ENCODE measurements at regions not wholly inside any gene's neighbourhood (a gene's known extent, or its start where the extent isn't known, plus 50 kb on each side); places are given as distances from the start of the nearest gene placed in this dataset.

- intact Hi-C loops (cut with micrococcal nuclease): no loop called here
- Histone ChIP-seq H3K4me3 (ENCODE audit: low read length in 2 of 2) (no peak overlapping the region), H3K36me3 (ENCODE audit: insufficient read depth, low read length) (no peaks in the 10 kb centered on the region), H3K4me1 (ENCODE audit: insufficient read depth, low read length) (no peaks in the 10 kb centered on the region), H3K27me3 (ENCODE audit: insufficient read depth, low read length) (no peaks in the 10 kb centered on the region), H3K27ac (ENCODE audit: low read depth, low read length) (no peak overlapping the region), H3K9me3 (ENCODE audit: control insufficient read depth in 1 of 2, low read length in 2 of 2) (no peaks in the 10 kb centered on the region)
- Mint-ChIP-seq H3K27me3 (no peaks in the 10 kb centered on the region), H3K4me3 (no peak overlapping the region), H3K9me3 (peaks cover 0 to 25% (median 11%) of the 10 kb centered on the region in 8 donors), H3K4me1 (no peaks in the 10 kb centered on the region), H3K36me3 (no peaks in the 10 kb centered on the region), H3K27ac (no peak overlapping the region)
- POLR2A ChIA-PET (ENCODE audit: partially characterized antibody): no interaction called here
- CTCF ChIA-PET (ENCODE audit: partially characterized antibody): no interaction called here
- DNase-seq: no peak
Measured at GRCh38 chr7:46859963-46860475, 721.9 kb downstream of the TNS3 start.

DNA sequence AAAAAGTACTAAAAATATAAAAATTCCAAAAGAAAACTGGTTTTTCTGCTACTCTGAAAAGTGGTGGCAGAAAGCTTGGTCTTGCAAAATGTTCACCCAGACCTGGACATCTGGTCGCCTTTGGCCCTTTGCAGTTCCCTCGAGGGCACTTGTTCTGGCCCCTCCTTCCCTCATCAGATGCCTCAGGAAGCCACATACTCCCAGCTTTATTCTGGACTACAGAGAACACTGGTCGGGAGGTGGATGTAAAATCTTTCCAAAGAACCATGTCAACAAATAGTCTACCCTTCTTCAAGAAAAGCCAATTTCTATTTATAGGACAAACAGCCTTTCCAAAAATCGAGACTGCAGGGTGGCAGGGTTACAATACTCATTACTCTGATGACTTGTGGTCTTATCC, 726.1 kb downstream of the TNS3 start:
- no peak for DNase-seq
- Mint-ChIP-seq H3K4me3 (no peak overlapping the region), H3K9me3 (peaks cover 0 to 11% (median 4%) of the 10 kb centered on the region in 8 donors), H3K27me3 (no peaks in the 10 kb centered on the region), H3K27ac (no peak overlapping the region), H3K4me1 (no peaks in the 10 kb centered on the region), H3K36me3 (no peaks in the 10 kb centered on the region)
- intact Hi-C loops (cut with micrococcal nuclease): no loop called here
- H3K27ac ChIP-seq (ENCODE audit: low read depth, low read length): no peak overlapping the region
- no peak overlapping the region for H3K4me3 ChIP-seq (ENCODE audit: low read length in 2 of 2)
- POLR2A ChIA-PET (ENCODE audit: partially characterized antibody): no interaction called here
- no peaks in the 10 kb centered on the region for H3K36me3 ChIP-seq (ENCODE audit: insufficient read depth, low read length)
- CTCF ChIA-PET (ENCODE audit: partially characterized antibody): interaction anchor here (0.7 kb wide), 1 partner anchor 85 kb away, joined by 3 read pairs; no protein-coding TSS in a partner anchor
- H3K9me3 ChIP-seq (ENCODE audit: control insufficient read depth in 1 of 2, low read length in 2 of 2): no peaks in the 10 kb centered on the region
- H3K27me3 ChIP-seq (ENCODE audit: insufficient read depth, low read length): no peaks in the 10 kb centered on the region
- no peaks in the 10 kb centered on the region for H3K4me1 ChIP-seq (ENCODE audit: insufficient read depth, low read length)

DNA sequence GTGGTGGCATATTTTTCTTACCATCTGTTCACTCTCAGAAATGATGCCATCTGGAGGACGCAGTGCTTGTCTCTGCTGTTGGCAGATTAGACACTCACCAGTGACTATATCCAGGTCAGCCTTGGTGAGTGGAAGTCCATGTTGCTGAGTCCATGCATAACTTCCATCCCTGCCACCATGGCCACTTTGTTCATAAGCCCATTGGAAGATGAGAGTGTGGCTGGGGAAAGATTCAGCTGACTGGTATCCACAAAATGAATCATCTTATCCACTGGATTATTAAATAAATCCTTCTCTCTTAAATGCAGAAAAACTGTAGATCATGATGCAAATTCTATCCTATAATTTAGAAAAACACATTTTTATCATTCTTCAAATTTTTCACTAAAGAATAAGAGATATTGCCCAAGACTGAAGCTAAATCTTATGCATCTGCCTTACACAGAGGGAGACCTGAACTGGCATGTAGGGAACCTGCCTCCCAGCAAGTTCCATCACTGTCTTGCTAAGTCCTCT, 726.9 kb downstream of the TNS3 start:
- no peak overlapping the region for H3K4me3 Mint-ChIP-seq
- POLR2A ChIA-PET (ENCODE audit: partially characterized antibody): no interaction called here

DNA sequence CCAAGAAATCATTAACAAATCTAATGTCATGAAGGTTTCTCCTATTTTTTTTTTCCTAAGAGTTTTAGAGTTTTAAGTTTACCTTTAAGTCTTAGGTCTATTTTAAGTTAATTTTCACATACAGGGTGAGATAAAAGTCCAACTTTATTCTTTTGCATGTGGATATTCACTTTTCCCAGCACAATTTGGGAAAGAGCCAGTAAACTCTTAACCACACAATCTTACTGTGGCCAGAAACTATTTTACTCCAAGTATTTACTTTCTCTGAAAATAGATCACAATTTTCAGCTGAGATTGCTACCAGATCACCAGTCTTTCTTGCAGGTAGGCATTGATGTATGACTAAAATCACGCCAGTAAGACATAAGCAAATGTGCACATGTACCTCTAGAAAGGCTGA, 728.5 kb downstream of the TNS3 start:
- CTCF ChIA-PET (ENCODE audit: partially characterized antibody): no interaction called here
- POLR2A ChIA-PET (ENCODE audit: partially characterized antibody): no interaction called here
- no peaks in the 10 kb centered on the region for H3K27me3 Mint-ChIP-seq

More for the DNA sequence above, 726.9 kb downstream of the TNS3 start:
- H3K4me1 Mint-ChIP-seq: no peaks in the 10 kb centered on the region
- intact Hi-C loops (cut with micrococcal nuclease): no loop called here
- CTCF ChIA-PET (ENCODE audit: partially characterized antibody): no interaction called here
- no peak overlapping the region for H3K4me3 ChIP-seq (ENCODE audit: low read length in 2 of 2)
- peaks cover 0 to 11% (median 2%) of the 10 kb centered on the region in 8 donors for H3K9me3 Mint-ChIP-seq
- no peaks in the 10 kb centered on the region for H3K36me3 ChIP-seq (ENCODE audit: insufficient read depth, low read length)
- no peaks in the 10 kb centered on the region for H3K36me3 Mint-ChIP-seq
- no peaks in the 10 kb centered on the region for H3K27me3 Mint-ChIP-seq
- no peaks in the 10 kb centered on the region for H3K27me3 ChIP-seq (ENCODE audit: insufficient read depth, low read length)
- H3K27ac ChIP-seq (ENCODE audit: low read depth, low read length): no peak overlapping the region
- no peak overlapping the region for H3K27ac Mint-ChIP-seq
- no peaks in the 10 kb centered on the region for H3K4me1 ChIP-seq (ENCODE audit: insufficient read depth, low read length)
- no peak for DNase-seq
- H3K9me3 ChIP-seq (ENCODE audit: control insufficient read depth in 1 of 2, low read length in 2 of 2): no peaks in the 10 kb centered on the region

DNA sequence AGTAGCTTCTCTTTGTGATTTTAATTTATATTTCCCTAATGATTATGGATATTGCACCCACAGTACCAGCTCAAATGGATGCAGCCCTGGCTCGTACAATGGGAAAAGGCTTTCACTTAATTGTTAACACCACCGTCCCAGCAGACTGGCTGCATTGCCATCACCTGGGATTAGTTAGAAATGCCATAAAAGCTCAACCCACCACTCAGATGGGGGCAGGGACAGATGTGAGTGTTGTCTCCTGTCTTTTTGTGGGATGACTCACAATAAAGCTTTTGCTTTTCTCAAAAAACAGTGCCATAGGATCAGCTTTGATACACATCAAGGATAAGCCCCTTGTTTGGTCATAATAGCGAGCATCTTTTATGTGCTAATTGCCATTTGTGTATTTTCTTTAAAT, 729.1 kb downstream of the TNS3 start:
- ChIA-PET POLR2A (ENCODE audit: partially characterized antibody) (no interaction called here), CTCF (ENCODE audit: partially characterized antibody) (no interaction called here)
- Histone ChIP-seq H3K36me3 (ENCODE audit: insufficient read depth, low read length) (no peaks in the 10 kb centered on the region), H3K9me3 (ENCODE audit: control insufficient read depth in 1 of 2, low read length in 2 of 2) (no peaks in the 10 kb centered on the region), H3K27me3 (ENCODE audit: insufficient read depth, low read length) (no peaks in the 10 kb centered on the region), H3K4me1 (ENCODE audit: insufficient read depth, low read length) (no peaks in the 10 kb centered on the region), H3K4me3 (ENCODE audit: low read length in 2 of 2) (no peak overlapping the region), H3K27ac (ENCODE audit: low read depth, low read length) (no peak overlapping the region)
- Mint-ChIP-seq H3K9me3 (peaks cover 0 to 6% (median 3%) of the 10 kb centered on the region in 8 donors), H3K27ac (no peak overlapping the region), H3K4me1 (no peaks in the 10 kb centered on the region), H3K4me3 (no peak overlapping the region), H3K36me3 (no peaks in the 10 kb centered on the region), H3K27me3 (no peaks in the 10 kb centered on the region)
- intact Hi-C loops (cut with micrococcal nuclease): no loop called here
- DNase-seq: no peak

More for the DNA sequence above, 728.5 kb downstream of the TNS3 start:
- Histone ChIP-seq H3K4me1 (ENCODE audit: insufficient read depth, low read length) (no peaks in the 10 kb centered on the region), H3K27me3 (ENCODE audit: insufficient read depth, low read length) (no peaks in the 10 kb centered on the region), H3K9me3 (ENCODE audit: control insufficient read depth in 1 of 2, low read length in 2 of 2) (no peaks in the 10 kb centered on the region), H3K27ac (ENCODE audit: low read depth, low read length) (no peak overlapping the region), H3K36me3 (ENCODE audit: insufficient read depth, low read length) (no peaks in the 10 kb centered on the region), H3K4me3 (ENCODE audit: low read length in 2 of 2) (no peak overlapping the region)
- Mint-ChIP-seq H3K4me3 (no peak overlapping the region), H3K4me1 (no peaks in the 10 kb centered on the region), H3K36me3 (no peaks in the 10 kb centered on the region), H3K9me3 (peaks cover 0 to 6% (median 3%) of the 10 kb centered on the region in 8 donors), H3K27ac (no peak overlapping the region)
- DNase-seq: no peak
- intact Hi-C loops (cut with micrococcal nuclease): no loop called here

- no peak overlapping the region for H3K4me3 Mint-ChIP-seq
Measured at GRCh38 chr7:46850563-46851330, 731.2 kb downstream of the TNS3 start.

DNA sequence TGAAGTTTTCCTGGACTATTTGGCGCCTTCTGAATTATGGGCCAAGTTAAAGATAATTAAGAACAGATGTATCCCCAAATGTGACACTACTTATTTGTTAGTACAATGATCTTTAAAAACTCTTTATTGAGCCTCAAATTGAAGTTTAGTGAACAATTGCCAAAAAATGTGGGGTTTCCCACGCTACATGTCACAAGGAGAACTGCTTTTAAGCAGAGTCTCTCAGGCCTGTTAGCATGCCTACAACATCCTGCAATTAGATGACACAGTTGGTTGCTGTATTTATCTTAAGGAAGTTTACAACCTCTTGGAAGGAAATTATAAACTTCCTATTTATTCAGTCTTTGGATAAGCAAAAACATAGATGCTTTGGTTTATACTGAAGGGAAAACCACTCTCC, 733.0 kb downstream of the TNS3 start:
- H3K36me3 Mint-ChIP-seq: no peaks in the 10 kb centered on the region
- POLR2A ChIA-PET (ENCODE audit: partially characterized antibody): no interaction called here
- intact Hi-C loops (cut with micrococcal nuclease): no loop called here
- H3K4me3 ChIP-seq (ENCODE audit: low read length in 2 of 2): no peak overlapping the region
- H3K36me3 ChIP-seq (ENCODE audit: insufficient read depth, low read length): no peaks in the 10 kb centered on the region
- peaks cover 0 to 12% (median 5%) of the 10 kb centered on the region in 8 donors for H3K9me3 Mint-ChIP-seq
- no peaks in the 10 kb centered on the region for H3K27me3 ChIP-seq (ENCODE audit: insufficient read depth, low read length)
- no peak overlapping the region for H3K27ac Mint-ChIP-seq
- no peaks in the 10 kb centered on the region for H3K4me1 Mint-ChIP-seq
- H3K4me1 ChIP-seq (ENCODE audit: insufficient read depth, low read length): no peaks in the 10 kb centered on the region
- DNase-seq: no peak
- H3K4me3 Mint-ChIP-seq: no peak overlapping the region
- no peaks in the 10 kb centered on the region for H3K27me3 Mint-ChIP-seq
- H3K9me3 ChIP-seq (ENCODE audit: control insufficient read depth in 1 of 2, low read length in 2 of 2): no peaks in the 10 kb centered on the region
- CTCF ChIA-PET (ENCODE audit: partially characterized antibody): no interaction called here
- H3K27ac ChIP-seq (ENCODE audit: low read depth, low read length): no peak overlapping the region

More at GRCh38 chr7:46850563-46851330, 731.2 kb downstream of the TNS3 start:
- intact Hi-C loops (cut with micrococcal nuclease): no loop called here
- no peak for DNase-seq
- Histone ChIP-seq H3K4me1 (ENCODE audit: insufficient read depth, low read length) (no peaks in the 10 kb centered on the region), H3K9me3 (ENCODE audit: control insufficient read depth in 1 of 2, low read length in 2 of 2) (no peaks in the 10 kb centered on the region), H3K27ac (ENCODE audit: low read depth, low read length) (no peak overlapping the region), H3K27me3 (ENCODE audit: insufficient read depth, low read length) (no peaks in the 10 kb centered on the region), H3K36me3 (ENCODE audit: insufficient read depth, low read length) (no peaks in the 10 kb centered on the region), H3K4me3 (ENCODE audit: low read length in 2 of 2) (no peak overlapping the region)
- CTCF ChIA-PET (ENCODE audit: partially characterized antibody): no interaction called here
- POLR2A ChIA-PET (ENCODE audit: partially characterized antibody): no interaction called here
- H3K4me1 Mint-ChIP-seq: no peaks in the 10 kb centered on the region
- peaks cover 0 to 12% (median 4%) of the 10 kb centered on the region in 8 donors for H3K9me3 Mint-ChIP-seq
- no peaks in the 10 kb centered on the region for H3K27me3 Mint-ChIP-seq
- H3K36me3 Mint-ChIP-seq: no peaks in the 10 kb centered on the region
- no peak overlapping the region for H3K27ac Mint-ChIP-seq
